OCI-LY1 (cell line): ENCODE measurements at regions not wholly inside any gene's neighbourhood (a gene's known extent, or its start where the extent isn't known, plus 50 kb on each side); places are given as distances from the start of the nearest gene placed in this dataset.
A peak's percentile ranks its signal among the peaks of the same experiment; 100 is the strongest.

Source experiments
- H2AFZ ChIP-seq: fragments of 200-600 bp; sonication (generic), shearing (Covaris generic); 2 replicates; pipeline ENCODE4 v1.6.0; 2014; ENCODE audit warnings: antibody characterized with exemption, mild to moderate bottlenecking, low read length
- H3F3A ChIP-seq: fragments of 200-600 bp; sonication (generic), shearing (Covaris generic); 2 replicates; pipeline ENCODE4 v1.6.0; 2014; ENCODE audit warnings: mild to moderate bottlenecking, antibody characterized with exemption, low read length, moderate library complexity; ENCODE audit not compliant: insufficient read depth
- H3K27ac ChIP-seq: fragments of 200-600 bp; sonication (generic); 2 replicates; pipeline ENCODE4 v1.5.1; 2014; ENCODE audit warnings: low read length, mixed run types, mild to moderate bottlenecking, low read depth; ENCODE audit not compliant: poor library complexity, severe bottlenecking
- H3K27me3 ChIP-seq: fragments of 200-600 bp; sonication (generic); 2 replicates; pipeline ENCODE4 v1.6.0; 2014; ENCODE audit warnings: antibody characterized with exemption, mild to moderate bottlenecking, low read length, moderate library complexity; ENCODE audit not compliant: insufficient read depth
- H3K36me3 ChIP-seq: fragments of 200-600 bp; sonication (generic); 2 replicates; pipeline ENCODE4 v1.6.1; 2014; ENCODE audit warnings: mild to moderate bottlenecking, antibody characterized with exemption, low read length, moderate library complexity, mixed read lengths; ENCODE audit not compliant: insufficient read depth
- H3K4me1 ChIP-seq: fragments of 200-600 bp; sonication (generic); 2 replicates; pipeline ENCODE4 v1.5.1; 2014; ENCODE audit warnings: mild to moderate bottlenecking, low read length, moderate library complexity; ENCODE audit not compliant: insufficient read depth, severe bottlenecking
- H3K4me2 ChIP-seq: fragments of 200-600 bp; sonication (generic), shearing (Covaris generic); 2 replicates; pipeline ENCODE4 v1.6.1; 2014; ENCODE audit warnings: low read length
- H3K4me3 ChIP-seq: fragments of 200-600 bp; sonication (generic); 2 replicates; pipeline ENCODE4 v1.5.1; 2014; ENCODE audit warnings: low read length, low read depth, mild to moderate bottlenecking, mixed read lengths; ENCODE audit not compliant: poor library complexity, severe bottlenecking
- H3K79me2 ChIP-seq: fragments of 200-600 bp; shearing (Covaris generic); 2 replicates; pipeline ENCODE4 v1.6.1; 2016; ENCODE audit warnings: mixed run types, low read length, mixed read lengths; ENCODE audit not compliant: insufficient read depth
- H3K9ac ChIP-seq: fragments of 200-600 bp; sonication (generic), shearing (Covaris generic); 2 replicates; pipeline ENCODE4 v1.6.1; 2014; ENCODE audit warnings: mild to moderate bottlenecking, low read length, mixed read lengths
- H3K9me2 ChIP-seq: fragments of 200-600 bp; sonication (generic), shearing (Covaris generic); 2 replicates; pipeline ENCODE4 v1.6.1; 2014; ENCODE audit warnings: low read depth, mild to moderate bottlenecking, low read length, mixed read lengths
- H3K9me3 ChIP-seq: fragments of 200-600 bp; shearing (Covaris generic); 2 replicates; pipeline ENCODE4 v1.6.1; 2014; ENCODE audit warnings: low read length, mixed read lengths
- H4K20me1 ChIP-seq: fragments of 200-600 bp; sonication (generic), shearing (Covaris generic); 2 replicates; pipeline ENCODE4 v1.6.0; 2016; ENCODE audit warnings: mild to moderate bottlenecking, low read length; ENCODE audit not compliant: insufficient read depth
- CTCF ChIP-seq: fragments of 200-600 bp; sonication (generic), shearing (Covaris generic); IDR thresholded peaks from 2 replicates; pipeline ENCODE4 v1.5.1; 2017; ENCODE audit warnings: mild to moderate bottlenecking, antibody characterized with exemption, low read length, moderate library complexity, mixed read lengths
- EZH2 ChIP-seq: fragments of 200-600 bp; sonication (generic), shearing (Covaris generic); IDR thresholded peaks from 2 replicates; pipeline ENCODE4 v1.8.0; 2017; ENCODE audit warnings: borderline replicate concordance, mixed run types, mild to moderate bottlenecking, antibody characterized with exemption, low read length, moderate library complexity, mixed read lengths

- no peaks in the 10 kb centered on the region for H3K9me2 ChIP-seq
- no peaks in the 10 kb centered on the region for H3K36me3 ChIP-seq
- H3F3A ChIP-seq, result no peaks in the 10 kb centered on the region
- no peak overlapping the region for H3K9ac ChIP-seq
- no peaks in the 10 kb centered on the region for H4K20me1 ChIP-seq
- H3K9me3 ChIP-seq, result no peaks in the 10 kb centered on the region
- H3K4me2 ChIP-seq, result no peak overlapping the region
- no peak overlapping the region for H2AFZ ChIP-seq
- no peaks in the 10 kb centered on the region for H3K27me3 ChIP-seq
- H3K27ac ChIP-seq, result no peak overlapping the region
- H3K79me2 ChIP-seq, result no peaks in the 10 kb centered on the region
- H3K4me1 ChIP-seq, result no peaks in the 10 kb centered on the region
- no peak for TF ChIP-seq EZH2
- no peak for TF ChIP-seq CTCF
- H3K4me3 ChIP-seq, result no peak overlapping the region
These were observed 222.8 kb downstream of the DDX3Y start for GRCh38 chrY:13127476-13127875.

GRCh38 chrY:13149148-13149547 is 244.5 kb downstream of the DDX3Y start:
- Histone ChIP-seq H3K9me2 (no peaks in the 10 kb centered on the region), H3K9ac (no peak overlapping the region), H3K36me3 (no peaks in the 10 kb centered on the region), H3K27me3 (no peaks in the 10 kb centered on the region), H3K4me3 (peak overlapping the region; percentile 10), H3K4me2 (peak overlapping the region; percentile 44), H4K20me1 (no peaks in the 10 kb centered on the region), H2AFZ (no peak overlapping the region; the same call in 1 of the 2 replicates), H3F3A (no peaks in the 10 kb centered on the region), H3K4me1 (no peaks in the 10 kb centered on the region), H3K79me2 (no peaks in the 10 kb centered on the region), H3K9me3 (no peaks in the 10 kb centered on the region), H3K27ac (no peak overlapping the region)
- TF ChIP-seq CTCF (no peak), EZH2 (no peak)

- no peak for TF ChIP-seq EZH2
These were observed 263.0 kb downstream of the DDX3Y start for GRCh38 chrY:13167698-13168097.

GRCh38 chrY:13168257-13168656 is 263.6 kb downstream of the DDX3Y start:
- Histone ChIP-seq H3K4me2 (no peak overlapping the region), H3K9ac (no peak overlapping the region), H3K4me1 (no peaks in the 10 kb centered on the region), H3K4me3 (no peak overlapping the region), H3K79me2 (no peaks in the 10 kb centered on the region), H3K36me3 (no peaks in the 10 kb centered on the region), H3K9me2 (no peaks in the 10 kb centered on the region), H3K27ac (no peak overlapping the region), H4K20me1 (no peaks in the 10 kb centered on the region), H3K27me3 (no peaks in the 10 kb centered on the region), H3K9me3 (no peaks in the 10 kb centered on the region), H3F3A (no peaks in the 10 kb centered on the region), H2AFZ (no peak overlapping the region)
- no peak for TF ChIP-seq EZH2
- no peak for TF ChIP-seq CTCF

More at GRCh38 chrY:13167698-13168097, 263.0 kb downstream of the DDX3Y start:
- H3K9me3 ChIP-seq, result no peaks in the 10 kb centered on the region
- no peak overlapping the region for H3K4me2 ChIP-seq
- no peaks in the 10 kb centered on the region for H3K27me3 ChIP-seq
- no peaks in the 10 kb centered on the region for H3F3A ChIP-seq
- no peak overlapping the region for H3K4me3 ChIP-seq
- H3K36me3 ChIP-seq, result no peaks in the 10 kb centered on the region
- no peaks in the 10 kb centered on the region for H3K9me2 ChIP-seq
- no peaks in the 10 kb centered on the region for H4K20me1 ChIP-seq
- no peaks in the 10 kb centered on the region for H3K4me1 ChIP-seq
- H3K27ac ChIP-seq, result no peak overlapping the region
- H3K79me2 ChIP-seq, result no peaks in the 10 kb centered on the region
- H3K9ac ChIP-seq, result no peak overlapping the region
- no peak overlapping the region for H2AFZ ChIP-seq
